HUES6 (cell line): ENCODE measurements at regions not wholly inside any gene's neighbourhood (a gene's known extent, or its start where the extent isn't known, plus 50 kb on each side); places are given as distances from the start of the nearest gene placed in this dataset.
"Not testable (repeated sequence)": the region's sequence is repeated elsewhere in the genome, so short reads cannot be mapped to it uniquely, and the experiment has no call there.

Experiments
- H3K27ac ChIP-seq: 2 replicates; pipeline ENCODE4 v1.7.0; 2013; ENCODE audit warnings: low read depth, mild to moderate bottlenecking, low read length, inconsistent platforms
- H3K27me3 ChIP-seq: 2 replicates; pipeline ENCODE4 v1.6.1; 2013; ENCODE audit warnings: low read length; ENCODE audit not compliant: control insufficient read depth, insufficient read depth
- H3K36me3 ChIP-seq: 2 replicates; pipeline ENCODE4 v1.6.1; 2013; ENCODE audit warnings: low read length; ENCODE audit not compliant: control insufficient read depth, insufficient read depth
- H3K4me1 ChIP-seq: 2 replicates; pipeline ENCODE4 v1.6.1; 2013; ENCODE audit warnings: low read length; ENCODE audit not compliant: control insufficient read depth, insufficient read depth
- H3K4me3 ChIP-seq: 2 replicates; pipeline ENCODE4 v1.5.1; 2013; ENCODE audit warnings: low read depth, low read length
- H3K9ac ChIP-seq: one replicate; pipeline ENCODE4 v1.6.1; 2013; ENCODE audit warnings: mild to moderate bottlenecking, low read length
- H3K9me3 ChIP-seq: 2 replicates; pipeline ENCODE4 v1.6.1; 2013; ENCODE audit warnings: low read depth, low read length; ENCODE audit not compliant: control insufficient read depth, insufficient read depth

GRCh38 chr6:57946769-57947091 lies 629.3 kb downstream of the PRIM2 start:
- not testable (repeated sequence) for H3K4me1 ChIP-seq, H3K36me3 ChIP-seq, H3K9me3 ChIP-seq, H3K27ac ChIP-seq, H3K4me3 ChIP-seq, H3K9ac ChIP-seq, H3K27me3 ChIP-seq

- not testable (repeated sequence) for H3K27me3 ChIP-seq
Measured at GRCh38 chr6:57948481-57948880, 631.1 kb downstream of the PRIM2 start.

GRCh38 chr6:57950430-57950829 lies 633.0 kb downstream of the PRIM2 start:
- H3K27ac ChIP-seq, H3K27me3 ChIP-seq: not testable (repeated sequence)

More at GRCh38 chr6:57948481-57948880, 631.1 kb downstream of the PRIM2 start:
- not testable (repeated sequence) for H3K4me1 ChIP-seq, H3K9ac ChIP-seq, H3K4me3 ChIP-seq, H3K36me3 ChIP-seq, H3K9me3 ChIP-seq, H3K27ac ChIP-seq

GRCh38 chr6:57966757-57967156 lies 649.3 kb downstream of the PRIM2 start:
- not testable (repeated sequence) for H3K36me3 ChIP-seq, H3K4me3 ChIP-seq, H3K9ac ChIP-seq, H3K27me3 ChIP-seq, H3K27ac ChIP-seq, H3K9me3 ChIP-seq, H3K4me1 ChIP-seq

More at GRCh38 chr6:57950430-57950829, 633.0 kb downstream of the PRIM2 start:
- H3K36me3 ChIP-seq, H3K4me1 ChIP-seq, H3K4me3 ChIP-seq, H3K9ac ChIP-seq, H3K9me3 ChIP-seq: not testable (repeated sequence)

- H3K27ac ChIP-seq, H3K27me3 ChIP-seq, H3K4me1 ChIP-seq, H3K9ac ChIP-seq, H3K36me3 ChIP-seq, H3K9me3 ChIP-seq, H3K4me3 ChIP-seq: not testable (repeated sequence)
Measured at GRCh38 chr6:57971956-57972355, 654.5 kb downstream of the PRIM2 start.

GRCh38 chr6:57974653-57975052 lies 657.2 kb downstream of the PRIM2 start:
- Histone ChIP-seq H3K4me1 (no peaks in the 10 kb centered on the region), H3K9ac (no peak overlapping the region), H3K27me3 (no peaks in the 10 kb centered on the region), H3K36me3 (no peaks in the 10 kb centered on the region), H3K27ac (no peak overlapping the region), H3K4me3 (no peak overlapping the region), H3K9me3 (no peaks in the 10 kb centered on the region)

- not testable (repeated sequence) for H3K27ac ChIP-seq
Measured at GRCh38 chr6:57975127-57975526, 657.7 kb downstream of the PRIM2 start.

GRCh38 chr6:57976371-57976770 lies 658.9 kb downstream of the PRIM2 start:
- H3K36me3 ChIP-seq, H3K4me1 ChIP-seq, H3K27ac ChIP-seq, H3K27me3 ChIP-seq, H3K9me3 ChIP-seq, H3K4me3 ChIP-seq, H3K9ac ChIP-seq: not testable (repeated sequence)

More at GRCh38 chr6:57975127-57975526, 657.7 kb downstream of the PRIM2 start:
- H3K4me1 ChIP-seq, H3K4me3 ChIP-seq, H3K9ac ChIP-seq, H3K9me3 ChIP-seq, H3K27me3 ChIP-seq, H3K36me3 ChIP-seq: not testable (repeated sequence)

GRCh38 chr6:57983603-57984002 lies 666.2 kb downstream of the PRIM2 start:
- not testable (repeated sequence) for H3K9ac ChIP-seq, H3K36me3 ChIP-seq, H3K27ac ChIP-seq, H3K27me3 ChIP-seq, H3K9me3 ChIP-seq, H3K4me1 ChIP-seq, H3K4me3 ChIP-seq

- H3K36me3 ChIP-seq, H3K4me1 ChIP-seq, H3K4me3 ChIP-seq, H3K27me3 ChIP-seq, H3K27ac ChIP-seq, H3K9me3 ChIP-seq, H3K9ac ChIP-seq: not testable (repeated sequence)
Measured at GRCh38 chr6:57984575-57984974, 667.1 kb downstream of the PRIM2 start.

GRCh38 chr6:57985734-57986133 lies 668.3 kb downstream of the PRIM2 start:
- not testable (repeated sequence) for H3K4me3 ChIP-seq, H3K4me1 ChIP-seq, H3K36me3 ChIP-seq, H3K27me3 ChIP-seq, H3K9ac ChIP-seq, H3K27ac ChIP-seq, H3K9me3 ChIP-seq

GRCh38 chr6:57986584-57986983 lies 669.2 kb downstream of the PRIM2 start:
- not testable (repeated sequence) for H3K27ac ChIP-seq, H3K9ac ChIP-seq

More at GRCh38 chr6:57986584-57986983, 669.2 kb downstream of the PRIM2 start:
- H3K4me3 ChIP-seq, H3K4me1 ChIP-seq, H3K27me3 ChIP-seq, H3K9me3 ChIP-seq, H3K36me3 ChIP-seq: not testable (repeated sequence)
